NCI-H345 treated with DMSO at 0.1 percent for 48 hours (cell line): ENCODE measurements at regions not wholly inside any gene's neighbourhood (a gene's known extent, or its start where the extent isn't known, plus 50 kb on each side); places are given as distances from the start of the nearest gene placed in this dataset.
A peak's percentile ranks its signal among the peaks of the same experiment; 100 is the strongest.

ENCODE experiments used
- DNase-seq: peaks from one replicate; lab custom pipeline; 2025; ENCODE audit not compliant: unreplicated experiment; lab: John Stamatoyannopoulos, UW

DNA sequence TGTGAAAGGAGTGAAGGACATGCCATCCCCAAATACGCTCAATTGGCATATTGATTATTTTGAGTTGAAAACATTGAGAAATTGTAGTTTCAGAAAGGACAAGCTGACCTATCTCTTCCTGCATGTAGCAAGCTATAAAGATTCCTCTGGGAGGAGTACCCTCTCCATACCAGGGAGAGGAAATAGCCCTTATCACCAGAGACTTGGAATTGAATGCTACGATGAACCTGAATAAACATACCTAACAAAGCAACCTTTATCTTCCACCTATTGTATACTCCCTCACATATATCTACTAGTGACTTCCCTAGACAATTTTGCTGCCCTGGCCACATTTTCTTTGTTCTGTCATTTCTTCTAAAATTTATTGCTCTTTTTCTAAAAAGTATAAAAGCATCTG, 150.2 kb upstream of the EEPD1 start:
- peak; percentile 59 for DNase-seq

DNA sequence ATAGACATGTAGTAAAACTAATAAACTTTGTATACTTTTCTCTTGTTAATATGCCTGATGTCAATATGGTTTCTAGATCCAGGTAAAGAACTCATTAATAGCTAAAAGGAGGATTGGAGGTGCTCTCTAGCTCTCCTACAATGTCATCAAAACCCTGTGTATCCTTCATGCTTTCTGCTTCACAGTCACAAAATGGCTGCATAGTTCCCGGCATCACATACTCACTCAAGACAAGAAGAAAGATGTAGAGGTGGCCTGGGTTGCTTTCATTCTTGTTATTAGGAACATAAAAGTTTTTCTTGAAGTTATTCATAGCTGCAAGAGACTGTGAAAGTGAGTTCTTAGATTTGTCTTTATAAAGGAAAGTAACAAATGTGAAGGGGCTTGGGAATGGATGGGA, 149.7 kb upstream of the EEPD1 start:
- DNase-seq = no peak

DNA sequence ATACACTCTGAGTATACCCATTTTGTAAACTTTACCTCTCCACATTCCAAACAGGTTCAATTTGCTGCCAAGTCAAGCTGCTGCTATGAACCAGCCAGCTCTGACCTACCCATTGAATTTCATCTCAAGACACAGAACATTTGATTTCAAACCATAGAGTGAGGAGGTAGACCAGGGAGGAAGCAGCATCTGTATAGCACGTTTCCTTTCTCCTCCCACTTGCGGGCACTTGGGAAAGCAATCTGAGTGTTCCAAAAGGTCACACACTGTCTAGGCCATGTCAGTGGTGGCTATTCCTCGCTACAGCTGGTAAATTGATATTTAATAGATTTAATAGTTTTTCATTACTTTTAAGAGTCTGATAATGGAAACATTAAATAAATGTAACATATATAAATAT, 147.8 kb upstream of the EEPD1 start:
- DNase-seq = no peak

DNA sequence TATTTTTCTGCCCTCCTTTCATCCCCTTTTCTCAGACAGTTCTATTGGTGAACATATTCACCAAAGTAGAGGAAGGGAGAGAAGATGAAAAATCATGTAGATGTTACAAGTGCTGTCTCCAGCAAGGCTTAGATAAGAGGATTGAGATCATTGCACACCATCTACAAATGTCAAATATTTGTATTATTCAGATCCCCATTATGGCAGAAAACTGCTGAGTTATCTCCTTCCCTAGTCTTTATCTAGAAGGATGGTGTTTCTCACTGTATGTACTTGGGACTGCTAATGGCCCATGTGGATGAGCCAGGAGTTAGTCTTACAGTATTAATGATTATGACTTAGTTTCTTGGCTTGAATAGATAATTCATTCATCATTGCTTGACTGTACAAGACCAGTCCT, 147.2 kb upstream of the EEPD1 start:
- DNase-seq = no peak

DNA sequence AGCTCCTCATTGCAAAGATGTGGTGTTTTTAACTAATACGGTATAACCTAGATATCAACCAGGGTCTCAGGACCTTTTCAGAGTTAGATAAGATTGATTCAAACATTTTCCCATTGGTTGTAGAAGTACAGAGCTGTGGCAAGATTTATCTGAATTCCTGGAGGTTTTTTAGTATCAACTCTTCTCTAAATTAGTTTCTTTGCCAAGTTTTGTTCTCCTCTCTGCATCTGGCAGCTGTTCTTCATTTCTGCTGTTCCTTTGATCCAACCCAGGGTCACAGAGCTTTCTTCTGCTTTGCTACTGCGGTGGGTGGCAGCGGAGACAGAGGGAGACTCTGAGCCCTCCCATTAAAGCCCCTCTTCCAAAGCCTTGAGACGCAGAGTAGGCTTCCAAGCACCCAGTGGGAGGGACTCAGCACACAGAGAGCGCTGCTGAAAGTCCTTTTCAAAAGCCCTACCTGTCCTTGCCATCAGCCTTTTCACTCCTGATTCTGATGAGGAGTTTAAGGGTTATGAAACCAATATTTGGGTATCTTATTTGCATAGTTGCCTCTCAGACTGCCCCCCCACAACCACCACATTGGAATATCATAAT, 146.3 kb upstream of the EEPD1 start:
- DNase-seq = no peak

DNA sequence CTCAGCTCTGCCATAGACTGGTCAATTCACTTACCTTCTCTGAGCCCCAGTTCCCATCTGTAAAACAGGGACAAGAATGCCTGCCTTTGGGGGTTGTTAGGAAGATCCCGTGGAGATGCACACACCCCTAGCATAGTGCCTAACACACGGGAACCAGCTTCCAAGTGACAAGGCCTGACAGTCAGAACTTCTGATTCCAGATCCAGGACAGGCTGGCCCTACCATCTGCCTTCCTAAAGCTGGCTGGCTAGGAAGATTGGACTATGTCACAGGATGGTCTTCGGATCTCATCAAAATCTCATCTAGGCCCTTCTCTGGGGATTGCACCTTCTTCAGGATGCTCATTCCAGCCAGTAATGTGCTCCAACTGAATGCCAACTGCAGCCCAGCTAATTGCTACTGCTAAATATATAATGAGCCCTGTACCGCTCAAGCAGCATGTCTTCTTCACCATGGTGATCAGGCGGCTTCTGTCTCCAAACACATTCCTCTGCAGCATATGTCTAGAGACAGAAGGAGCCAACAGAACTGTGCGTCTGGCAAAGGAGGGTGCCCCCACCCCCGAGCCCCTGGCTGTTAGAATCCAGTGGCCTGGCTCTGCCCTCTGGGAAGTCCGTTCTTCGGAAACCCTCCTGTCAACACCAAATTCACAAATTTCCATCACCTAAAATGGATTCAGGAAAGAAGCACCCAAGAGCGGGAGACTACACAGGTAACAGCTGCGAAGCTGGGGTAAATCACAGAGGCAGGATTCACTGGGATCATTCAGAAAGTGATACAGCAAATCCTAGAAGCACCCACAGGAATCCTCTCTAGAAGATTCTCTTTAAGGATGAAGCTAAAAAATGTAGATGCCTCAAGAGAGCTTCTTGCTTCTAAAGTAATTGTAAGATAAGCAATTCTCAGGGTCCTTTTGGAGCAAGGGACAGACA, 142.1 kb upstream of the EEPD1 start:
- DNase-seq = no peak

DNA sequence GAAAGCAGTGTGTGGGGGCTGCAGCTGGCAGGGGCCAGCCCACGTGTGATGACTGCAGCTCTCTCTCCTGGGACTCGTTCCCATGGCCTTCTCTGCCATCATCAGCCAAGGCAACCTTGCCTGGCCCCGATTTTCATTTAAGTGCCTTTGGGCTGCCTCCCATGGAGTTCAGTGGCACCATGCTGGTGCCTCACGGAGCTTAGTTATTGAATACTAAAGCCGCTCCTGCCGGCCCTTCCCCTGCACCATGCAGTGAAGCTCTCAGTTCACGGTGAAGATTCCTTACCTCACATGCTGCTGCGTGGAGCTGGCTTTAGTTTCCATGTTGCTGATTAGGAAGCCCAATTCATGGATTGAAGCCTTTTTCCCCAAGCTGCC, 141.5 kb upstream of the EEPD1 start:
- DNase-seq = no peak

DNA sequence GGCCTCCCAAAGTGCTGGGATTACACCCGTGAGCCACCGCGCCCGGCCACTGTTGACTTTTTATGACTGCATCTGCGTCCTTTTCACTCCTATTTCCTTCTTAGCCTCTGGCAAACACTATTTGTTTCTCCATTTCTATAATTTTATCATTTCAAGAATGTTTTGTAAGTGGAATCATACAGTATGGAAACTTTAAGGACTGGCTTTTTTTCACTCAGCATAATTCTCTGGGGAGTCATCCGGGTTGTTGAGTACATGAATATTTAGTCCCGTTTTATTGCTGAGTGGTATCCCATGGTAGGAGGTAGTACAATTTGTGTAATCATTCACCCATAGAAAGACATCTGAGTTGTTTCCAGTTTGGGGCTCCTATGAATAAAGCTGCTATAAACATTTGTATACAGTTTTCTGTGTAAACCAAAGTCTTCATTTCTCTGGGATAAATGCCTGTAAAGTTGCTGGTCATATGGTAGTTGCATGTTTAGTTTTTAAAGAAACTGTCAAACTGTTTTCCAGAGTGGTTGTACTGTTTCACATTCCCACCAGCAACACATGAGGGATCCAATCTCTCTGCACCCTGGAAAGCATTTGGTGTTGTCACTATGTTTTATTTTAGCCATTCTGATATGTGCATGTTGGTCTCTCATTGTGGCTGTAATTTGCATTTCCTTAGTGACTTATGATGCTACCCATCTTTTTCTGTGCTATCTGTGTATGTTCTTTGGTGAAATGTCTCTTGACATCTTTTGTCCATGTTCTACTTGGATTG, 139.6 kb upstream of the EEPD1 start:
- DNase-seq = no peak

DNA sequence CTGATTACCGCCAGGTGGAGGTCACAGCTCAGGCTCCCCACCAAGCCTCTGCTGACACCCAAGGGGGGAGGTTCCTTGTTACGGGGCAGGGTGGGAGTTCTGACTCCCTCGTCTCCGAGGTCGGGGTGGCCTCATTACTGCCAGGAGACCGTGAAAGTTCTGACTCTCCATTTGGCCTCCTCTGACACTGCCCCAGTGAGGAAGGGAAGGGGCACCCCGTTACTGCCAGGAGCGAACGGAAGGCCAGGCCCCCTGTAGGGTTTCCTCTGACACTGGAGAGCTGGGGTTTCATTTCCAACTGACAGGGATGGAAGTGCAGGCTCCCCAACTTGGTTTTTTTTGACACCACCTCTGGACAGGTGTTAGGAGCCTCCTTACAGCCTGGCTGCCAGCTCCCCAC, 138.1 kb upstream of the EEPD1 start:
- DNase-seq = no peak

DNA sequence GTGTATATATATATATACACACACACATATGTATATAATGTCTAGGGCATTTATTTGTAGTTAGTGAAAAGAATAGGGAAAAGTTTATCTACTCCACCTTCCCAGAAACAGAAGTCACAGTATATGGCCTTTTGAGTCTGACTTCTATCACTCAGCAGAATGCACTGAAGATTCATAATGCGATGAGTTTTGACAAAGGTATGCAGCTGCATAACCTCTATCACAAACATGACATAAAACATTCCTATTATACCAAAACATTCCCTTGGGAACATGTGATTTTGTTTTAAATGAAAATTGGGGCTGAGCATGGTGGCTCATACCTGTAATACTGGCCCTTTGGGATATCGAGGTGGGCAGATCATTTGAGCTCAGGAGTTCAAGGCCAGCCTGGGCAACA, 137.3 kb upstream of the EEPD1 start:
- DNase-seq = no peak

DNA sequence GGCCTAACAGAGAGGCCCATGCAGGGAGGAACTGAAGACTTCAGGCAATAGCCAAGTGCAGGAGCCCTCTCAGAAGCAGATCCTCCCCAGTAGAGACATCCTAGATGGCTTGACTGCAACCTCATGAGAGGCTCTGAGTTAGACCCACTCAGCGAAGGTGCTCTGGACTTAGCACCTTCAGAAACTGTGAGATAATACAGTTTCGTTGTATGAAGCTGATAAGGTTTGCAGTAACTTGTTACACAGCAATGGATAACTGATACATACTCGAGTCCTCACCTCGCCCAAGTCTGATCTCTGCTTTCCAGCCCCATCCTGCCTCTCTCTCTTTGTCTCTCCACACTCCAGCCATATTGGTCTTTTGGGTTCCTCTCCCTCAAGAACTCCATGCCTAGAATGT, 136.4 kb upstream of the EEPD1 start:
- no peak for DNase-seq

DNA sequence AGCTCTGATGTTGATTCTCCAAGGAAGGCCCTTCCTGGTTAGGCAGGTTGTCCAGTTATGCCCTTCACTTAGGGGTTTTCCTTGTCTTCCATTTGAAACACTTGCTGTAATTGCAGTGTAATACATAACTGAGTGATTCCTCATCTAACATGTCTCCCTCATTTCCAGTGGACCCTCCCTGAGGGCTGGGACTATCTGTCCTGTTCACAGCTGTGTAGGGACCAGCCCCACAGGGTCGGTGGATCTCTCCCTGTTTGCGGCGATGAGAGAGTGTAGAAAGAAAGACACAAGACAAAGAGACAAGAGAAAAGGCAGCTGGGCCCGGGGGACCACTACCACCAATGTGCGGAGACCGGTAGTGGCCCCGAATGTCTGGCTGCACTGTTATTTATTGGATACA, 135.9 kb upstream of the EEPD1 start:
- DNase-seq = no peak

DNA sequence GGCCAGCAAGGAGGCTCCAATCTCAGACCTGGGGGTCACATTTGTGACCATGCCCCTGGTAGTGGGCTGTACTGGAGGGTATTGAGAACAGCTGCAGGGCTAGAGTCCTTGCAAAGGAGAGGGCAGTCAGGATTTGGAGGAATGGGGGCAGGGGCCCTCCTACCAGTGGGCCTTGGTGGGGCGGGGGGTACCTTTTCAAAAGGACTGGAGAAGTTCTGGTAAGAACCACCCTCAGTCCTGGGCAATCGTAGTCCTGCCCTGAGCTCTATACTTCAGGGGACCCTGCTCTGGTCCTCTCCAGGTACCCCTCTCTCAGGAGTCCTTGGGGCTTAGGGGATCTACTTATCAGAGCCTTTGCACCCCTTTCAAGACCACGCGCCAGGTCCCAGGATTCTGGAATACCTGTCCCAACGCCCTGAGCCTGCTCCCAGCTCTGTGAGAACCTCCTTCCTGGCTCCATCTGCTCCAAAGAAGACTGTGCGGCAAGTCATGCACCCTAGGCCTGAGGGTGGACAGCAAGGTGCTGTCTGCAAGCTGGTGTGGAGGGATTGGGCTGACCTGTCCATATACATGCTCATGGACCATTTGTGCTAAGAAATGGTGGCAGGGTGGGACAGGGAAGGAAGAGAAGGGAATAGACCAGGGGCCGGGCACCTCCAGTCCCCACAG, 134.1 kb upstream of the EEPD1 start:
- DNase-seq = no peak

DNA sequence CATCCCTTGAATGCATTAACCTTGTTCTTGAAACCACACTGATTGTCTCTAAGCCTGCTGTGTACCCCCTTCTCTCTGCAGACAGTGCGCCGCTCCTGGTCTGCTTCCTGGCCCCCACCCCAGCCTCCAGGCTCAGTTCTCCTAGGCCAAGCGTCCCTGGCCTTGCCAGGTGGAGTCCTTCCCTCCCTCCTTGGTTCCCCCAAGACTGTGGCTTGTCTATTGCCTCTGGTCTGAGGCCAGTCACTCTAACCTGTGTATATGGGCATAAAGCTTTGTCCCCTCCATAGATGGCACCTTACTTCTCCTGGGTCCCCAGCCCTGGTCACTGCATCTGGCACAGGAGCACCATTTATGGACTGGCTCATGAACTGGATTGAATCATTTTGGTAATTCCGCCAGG, 133.5 kb upstream of the EEPD1 start:
- DNase-seq = no peak

DNA sequence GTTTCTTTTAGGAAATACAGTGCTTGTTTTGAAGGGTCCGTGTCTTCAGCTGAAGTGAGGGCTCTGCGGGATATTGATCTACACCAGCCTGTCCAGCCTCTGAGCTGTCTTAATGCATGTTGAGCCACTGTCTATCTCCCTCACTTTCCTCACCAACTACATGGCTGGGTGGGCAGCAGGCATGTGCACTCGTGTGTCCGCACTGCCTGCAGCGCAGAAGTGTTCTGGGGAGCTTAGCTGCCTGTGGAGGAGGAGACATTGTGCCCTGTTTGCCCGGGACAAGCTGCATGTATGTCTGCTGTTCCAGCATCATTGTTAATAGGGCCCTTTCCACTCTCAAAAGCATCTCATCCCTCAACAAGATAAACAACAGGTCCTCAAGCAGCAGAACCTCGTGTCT, 133.1 kb upstream of the EEPD1 start:
- DNase-seq = no peak

DNA sequence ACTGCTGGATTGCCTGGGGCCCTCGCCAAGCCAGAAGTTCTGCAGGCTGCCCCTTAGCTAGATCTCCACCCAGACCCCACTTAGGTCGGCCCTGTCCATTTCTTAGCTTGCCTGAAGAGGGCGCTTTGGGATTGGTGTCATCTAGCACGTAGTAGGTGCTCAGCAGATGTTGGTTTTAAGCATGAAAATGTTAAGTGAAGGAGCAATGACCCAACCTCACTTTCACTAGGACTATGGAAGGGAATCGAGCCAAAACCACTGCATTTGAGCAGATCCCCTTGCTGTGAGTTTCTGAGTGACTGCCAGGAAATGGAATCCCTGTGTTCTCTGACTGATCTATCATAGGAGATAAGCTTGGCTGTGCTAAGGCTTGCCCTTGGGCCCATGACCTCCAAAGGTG, 131.7 kb upstream of the EEPD1 start:
- DNase-seq = no peak

DNA sequence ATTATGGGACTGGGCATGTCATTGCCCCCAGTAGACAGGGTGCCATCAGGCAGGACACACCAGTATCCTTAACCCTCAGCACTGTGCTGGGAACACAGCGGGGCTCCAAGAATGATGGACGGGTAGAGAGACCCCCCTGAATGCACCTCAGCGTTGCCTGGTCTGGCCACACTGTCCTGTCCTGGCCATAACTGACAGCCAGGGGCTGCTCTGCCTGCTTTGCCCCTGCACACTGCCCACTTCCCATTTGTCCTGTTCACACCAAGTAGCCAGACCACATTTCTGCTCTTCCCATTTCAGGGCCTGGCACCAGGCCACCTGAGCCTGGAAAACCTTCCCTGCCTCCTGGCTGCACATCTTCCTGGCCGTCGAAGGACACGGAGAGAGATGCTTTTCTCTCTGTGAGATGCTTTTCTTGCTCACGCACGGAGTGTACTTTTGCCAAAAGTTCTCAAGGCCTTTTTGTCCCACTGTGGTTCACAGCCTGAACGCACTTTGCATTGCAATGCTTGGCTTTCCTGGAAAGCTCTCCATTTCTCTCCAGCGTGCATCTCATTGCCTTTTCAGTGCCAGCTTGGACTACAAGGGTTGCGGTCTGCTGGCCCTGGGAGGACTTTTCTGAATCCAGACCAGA, 131.0 kb upstream of the EEPD1 start:
- DNase-seq = no peak

DNA sequence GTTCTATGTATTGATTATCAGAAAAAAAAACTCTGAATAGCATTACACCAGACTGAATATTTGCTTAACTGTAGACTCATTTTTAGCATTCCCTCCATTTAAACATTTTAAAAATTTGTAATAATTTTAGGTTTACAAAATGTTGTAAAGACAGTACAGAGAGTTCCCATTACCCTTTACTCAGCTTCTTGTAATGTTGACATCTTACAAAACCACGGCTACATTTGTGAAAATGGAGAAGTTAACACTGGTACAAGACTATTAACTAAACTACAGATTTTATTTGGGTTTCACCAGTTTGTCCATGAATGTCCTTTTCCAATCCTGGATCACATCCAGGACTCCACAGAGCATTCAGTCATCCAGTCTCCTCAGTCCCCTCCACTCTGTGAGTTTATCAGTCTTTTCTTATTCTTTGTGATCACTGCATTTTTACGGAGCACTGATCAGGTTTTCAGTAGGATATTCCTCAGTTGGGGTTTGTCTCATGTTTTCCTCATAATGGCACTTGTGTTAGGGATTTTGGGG, 130.0 kb upstream of the EEPD1 start:
- DNase-seq = no peak

DNA sequence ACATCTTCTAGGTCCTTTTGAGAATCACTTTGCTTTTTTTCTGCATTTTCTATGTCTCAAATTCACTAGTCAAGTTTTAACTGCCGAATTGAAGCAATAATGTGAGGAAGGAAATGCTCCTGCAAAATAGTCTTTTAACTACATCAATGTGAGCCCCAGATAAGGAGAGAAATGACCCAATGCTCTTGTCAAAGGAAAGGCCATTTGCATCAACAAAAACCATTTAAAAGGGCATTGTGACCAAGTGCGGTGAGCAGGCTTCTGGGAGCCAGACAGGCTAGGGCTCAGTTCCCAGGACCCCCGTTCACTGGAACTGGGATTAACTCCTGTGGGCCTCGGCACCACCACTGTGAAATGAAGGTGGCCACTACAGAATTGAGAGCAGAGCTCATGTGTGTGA, 127.9 kb upstream of the EEPD1 start:
- no peak for DNase-seq

DNA sequence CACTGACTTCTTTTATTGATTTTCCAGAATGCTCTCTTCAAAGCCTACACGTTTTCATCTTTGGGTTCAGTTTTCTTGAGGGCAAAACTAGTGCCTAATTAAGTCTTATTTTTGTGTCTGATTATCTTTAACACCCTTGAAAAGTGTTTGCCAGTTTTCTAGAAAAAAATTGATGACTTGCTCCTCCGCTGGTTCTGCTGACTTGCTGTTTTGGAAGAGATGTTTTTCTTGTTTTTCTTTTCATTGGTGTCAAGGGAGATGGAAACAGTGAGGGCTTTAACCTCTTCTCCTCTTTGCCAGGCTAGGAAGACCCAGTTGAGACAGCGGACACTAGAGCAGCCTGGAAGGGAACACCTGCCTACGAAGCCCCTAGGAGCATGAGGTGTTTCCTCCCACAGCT, 123.7 kb upstream of the EEPD1 start:
- DNase-seq = no peak
